Activated B cell treated with CpG ODN at 0.5 μM for 24 hours (primary cell): ENCODE measurements at regions not wholly inside any gene's neighbourhood (a gene's known extent, or its start where the extent isn't known, plus 50 kb on each side); places are given as distances from the start of the nearest gene placed in this dataset.

Source experiments
- ATAC-seq: fragments of 200-7000 bp; cut with Tn5 transposase; one replicate; pipeline ENCODE4 v1.10.0; 2021; ENCODE audit warnings: low read depth, mild to moderate bottlenecking, moderate library complexity
- CTCF ChIA-PET: fragments of 350-600 bp; sonication (Branson Sonifier 250); formaldehyde crosslinking; loops from one replicate; lab custom pipeline; 2021; ENCODE audit warnings: antibody characterized with exemption; lab: Charles Lee
- POLR2A ChIA-PET: fragments of 350-600 bp; sonication (Branson Sonifier 250); formaldehyde crosslinking; loops from one replicate; lab custom pipeline; 2021; ENCODE audit warnings: antibody characterized with exemption; lab: Charles Lee
- DNase-seq: peaks from one replicate; pipeline ENCODE4 v3.0.0; 2022
- H3K27ac Mint-ChIP-seq: one replicate; pipeline ENCODE4 v1.8.0; 2020; ENCODE audit warnings: mixed read lengths
- H3K27me3 Mint-ChIP-seq: one replicate; pipeline ENCODE4 v1.8.0; 2021; ENCODE audit warnings: mixed read lengths
- H3K36me3 Mint-ChIP-seq: one replicate; pipeline ENCODE4 v1.8.0; 2021; ENCODE audit warnings: low read depth, mixed read lengths
- H3K4me1 Mint-ChIP-seq: one replicate; pipeline ENCODE4 v1.8.0; 2021; ENCODE audit warnings: mixed read lengths
- H3K4me3 Mint-ChIP-seq: one replicate; pipeline ENCODE4 v1.8.0; 2020; ENCODE audit warnings: mild to moderate bottlenecking, mixed read lengths
- H3K9me3 Mint-ChIP-seq: one replicate; pipeline ENCODE4 v1.8.0; 2020; ENCODE audit warnings: mixed read lengths
- CTCF ChIP-seq: fragments of 200-600 bp; IDR thresholded peaks from one replicate; pipeline ENCODE4 v1.8.0; 2022; ENCODE audit warnings: antibody characterized with exemption, mild to moderate bottlenecking
- intact Hi-C: fragments of 100-400 bp; cut with micrococcal nuclease; formaldehyde crosslinking; loops from one replicate; pipeline ENCODE4 v1.15.1; 2024

DNA sequence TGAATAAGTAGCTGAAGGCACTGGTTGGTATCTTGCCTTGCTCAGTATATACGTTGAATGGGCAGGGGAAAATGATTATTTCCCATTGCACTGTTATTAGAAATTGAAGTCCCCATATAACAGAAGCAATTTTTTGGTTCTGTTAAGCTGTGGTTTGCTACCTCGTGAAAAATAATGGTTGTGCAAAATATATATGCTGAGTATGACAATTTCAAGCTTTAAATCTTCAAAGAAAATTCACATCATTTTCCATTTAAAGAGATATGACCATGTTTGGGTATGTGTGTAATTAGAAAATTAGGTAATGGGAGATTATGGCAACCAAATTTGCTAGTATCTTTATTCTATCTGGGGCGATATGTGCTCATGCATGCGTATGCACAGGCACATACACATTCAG lies 139.8 kb downstream of the DMAC1 start:
- H3K4me1 Mint-ChIP-seq = no peaks in the 10 kb centered on the region
- H3K27me3 Mint-ChIP-seq = no peaks in the 10 kb centered on the region
- ATAC-seq (no peak), DNase-seq (no peak)
- no peaks in the 10 kb centered on the region for H3K36me3 Mint-ChIP-seq
- TF ChIP-seq CTCF = no peak
- no peak overlapping the region for H3K4me3 Mint-ChIP-seq
- H3K9me3 Mint-ChIP-seq = no peaks in the 10 kb centered on the region
- intact Hi-C loops = no loop called here
- POLR2A ChIA-PET = no interaction called here
- CTCF ChIA-PET = no interaction called here
- no peak overlapping the region for H3K27ac Mint-ChIP-seq

DNA sequence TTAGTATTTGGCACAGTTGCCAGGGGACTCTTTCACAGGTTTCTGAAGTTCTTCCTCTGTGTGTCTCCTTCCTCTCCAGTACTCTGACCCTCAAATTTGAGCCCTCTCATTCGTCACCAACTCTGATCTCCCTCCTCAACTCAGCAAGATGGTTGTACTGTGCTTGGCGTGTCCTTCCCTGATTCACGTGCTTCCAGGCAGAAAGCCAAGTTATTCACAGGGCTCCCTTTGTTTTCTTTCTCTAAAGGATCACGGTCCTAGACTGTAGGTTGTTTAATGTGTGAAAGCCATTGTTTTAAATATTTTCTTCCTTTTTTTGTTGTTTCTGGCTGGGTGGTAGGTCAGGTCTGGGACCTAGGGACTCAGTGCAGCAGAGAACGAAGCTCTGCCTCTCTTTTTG lies 142.9 kb downstream of the DMAC1 start:
- H3K27ac Mint-ChIP-seq = no peak overlapping the region
- no peaks in the 10 kb centered on the region for H3K9me3 Mint-ChIP-seq
- DNase-seq = no peak
- CTCF ChIA-PET = no interaction called here
- H3K4me3 Mint-ChIP-seq = no peak overlapping the region
- no peak for ATAC-seq
- H3K4me1 Mint-ChIP-seq = peaks cover 3% of the 10 kb centered on the region
- no peaks in the 10 kb centered on the region for H3K36me3 Mint-ChIP-seq
- no peaks in the 10 kb centered on the region for H3K27me3 Mint-ChIP-seq
- POLR2A ChIA-PET = no interaction called here
- no peak for TF ChIP-seq CTCF
- intact Hi-C loops = no loop called here

DNA sequence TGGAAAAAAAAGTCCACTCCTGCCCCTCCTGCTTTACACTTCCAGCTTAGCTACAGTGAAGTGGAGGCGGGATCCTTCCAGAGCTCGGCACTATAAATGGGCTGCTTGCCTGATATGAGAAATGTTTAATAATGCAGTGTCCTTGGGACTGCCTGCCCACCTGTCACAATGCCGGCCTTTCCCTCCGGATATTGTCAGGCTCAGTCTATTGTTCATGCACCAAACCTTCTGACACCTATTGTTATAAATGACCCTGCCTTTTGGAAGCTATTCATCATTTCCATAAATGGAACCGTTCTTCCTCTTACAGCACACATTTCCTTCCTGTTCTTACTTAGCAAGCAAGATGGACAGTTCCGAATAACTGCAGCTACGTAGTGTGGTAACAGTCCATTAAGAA lies 146.3 kb downstream of the DMAC1 start:
- peaks cover 3% of the 10 kb centered on the region for H3K4me1 Mint-ChIP-seq
- CTCF ChIA-PET = no interaction called here
- H3K4me3 Mint-ChIP-seq = no peak overlapping the region
- intact Hi-C loops = no loop called here
- H3K9me3 Mint-ChIP-seq = no peaks in the 10 kb centered on the region
- no peaks in the 10 kb centered on the region for H3K36me3 Mint-ChIP-seq
- POLR2A ChIA-PET = no interaction called here
- H3K27ac Mint-ChIP-seq = no peak overlapping the region
- peaks cover 2% of the 10 kb centered on the region for H3K27me3 Mint-ChIP-seq
- TF ChIP-seq CTCF = no peak
- DNase-seq (no peak), ATAC-seq (no peak)

- DNase-seq = no peak
- H3K36me3 Mint-ChIP-seq = no peaks in the 10 kb centered on the region
- peaks cover 7% of the 10 kb centered on the region for H3K9me3 Mint-ChIP-seq
- intact Hi-C loops = no loop called here
- no peaks in the 10 kb centered on the region for H3K4me1 Mint-ChIP-seq
- ChIA-PET POLR2A (no interaction called here), CTCF (no interaction called here)
- no peak for TF ChIP-seq CTCF
- H3K27me3 Mint-ChIP-seq = no peaks in the 10 kb centered on the region
- H3K4me3 Mint-ChIP-seq = no peak overlapping the region
- H3K27ac Mint-ChIP-seq = no peak overlapping the region
- no peak for ATAC-seq
Observed at GRCh38 chr9:7640231-7640630, 159.3 kb downstream of the DMAC1 start.

DNA sequence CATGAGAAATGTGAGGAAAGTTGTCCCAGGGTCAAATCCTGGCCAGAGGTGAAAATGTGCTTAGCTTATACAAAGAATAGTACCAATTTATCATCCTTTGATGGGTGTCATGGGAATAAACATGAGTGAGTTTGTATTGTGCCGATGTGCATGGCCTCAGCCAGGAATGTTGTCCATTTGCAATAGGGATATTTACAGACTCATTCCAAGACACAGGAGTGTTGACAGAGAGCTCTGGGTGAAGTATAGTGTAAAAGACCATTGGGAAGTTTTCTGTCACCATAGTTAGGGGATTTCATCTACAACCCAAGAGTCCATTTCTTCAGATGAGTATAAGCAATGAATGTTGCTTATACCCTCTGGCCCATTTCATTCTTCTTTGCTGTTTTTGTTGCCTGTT lies 160.1 kb downstream of the DMAC1 start:
- Mint-ChIP-seq H3K36me3 (no peaks in the 10 kb centered on the region), H3K27ac (no peak overlapping the region), H3K9me3 (peaks cover 4% of the 10 kb centered on the region), H3K27me3 (no peaks in the 10 kb centered on the region), H3K4me3 (no peak overlapping the region), H3K4me1 (no peaks in the 10 kb centered on the region)
- intact Hi-C loops = no loop called here
- DNase-seq (no peak), ATAC-seq (no peak)
- ChIA-PET POLR2A (no interaction called here), CTCF (no interaction called here)
- TF ChIP-seq CTCF = no peak
